Progenitor cell of endocrine pancreas (in vitro differentiated cells): ENCODE measurements at regions not wholly inside any gene's neighbourhood (a gene's known extent, or its start where the extent isn't known, plus 50 kb on each side); places are given as distances from the start of the nearest gene placed in this dataset.

Experiments used
- DNase-seq: peaks from one replicate; pipeline ENCODE4 v3.0.0; 2021; ENCODE audit warnings: low spot score; ENCODE audit not compliant: unreplicated experiment
- H3K27ac Mint-ChIP-seq: 2 replicates; pipeline ENCODE4 v1.8.0; 2021; ENCODE audit warnings: mild to moderate bottlenecking, moderate library complexity, mixed read lengths
- H3K27me3 Mint-ChIP-seq: 2 replicates; pipeline ENCODE4 v1.8.0; 2021; ENCODE audit warnings: mixed read lengths
- H3K36me3 Mint-ChIP-seq: 2 replicates; pipeline ENCODE4 v1.8.0; 2022; ENCODE audit warnings: mixed read lengths; ENCODE audit not compliant: insufficient read depth
- H3K4me1 Mint-ChIP-seq: 2 replicates; pipeline ENCODE4 v1.8.0; 2021; ENCODE audit warnings: low read depth, mixed read lengths
- H3K4me3 Mint-ChIP-seq: 2 replicates; pipeline ENCODE4 v1.8.0; 2021; ENCODE audit warnings: low read depth, mild to moderate bottlenecking, moderate library complexity, mixed read lengths
- H3K9me3 Mint-ChIP-seq: 2 replicates; pipeline ENCODE4 v1.8.0; 2021; ENCODE audit warnings: low read depth, mixed read lengths
- TF ChIP-seq, protein P1 (sequence below): fragments of 200-600 bp; sonication (generic); IDR thresholded peaks from one replicate; pipeline ENCODE4 v1.5.0; 2021; ENCODE audit warnings: antibody characterized with exemption, mild to moderate bottlenecking; ENCODE audit not compliant: unreplicated experiment

DNA sequence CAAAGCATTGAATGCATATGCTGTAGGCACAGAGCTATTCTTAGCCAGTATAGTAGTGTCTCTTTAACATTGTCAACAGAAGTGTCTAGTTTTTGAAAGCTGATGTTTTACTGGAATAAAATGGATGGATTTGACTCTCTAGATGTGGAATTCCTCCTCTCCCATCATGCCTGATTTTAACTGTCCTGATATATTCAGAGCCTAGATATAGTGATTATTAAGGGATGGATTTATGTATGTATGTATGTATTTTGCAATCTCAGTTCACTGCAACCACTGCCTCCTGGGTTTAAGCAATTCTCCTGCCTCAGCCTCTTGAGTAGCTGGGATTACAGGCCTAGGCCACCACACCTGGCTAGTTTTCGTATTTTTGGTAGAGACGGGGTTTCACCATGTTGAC, 144.8 kb upstream of the NAV3 start:
- Mint-ChIP-seq H3K4me3 (no peak overlapping the region), H3K27ac (no peak overlapping the region), H3K36me3 (no peaks in the 10 kb centered on the region), H3K9me3 (no peaks in the 10 kb centered on the region), H3K27me3 (no peaks in the 10 kb centered on the region), H3K4me1 (no peaks in the 10 kb centered on the region)
- TF ChIP-seq, protein P1, sequence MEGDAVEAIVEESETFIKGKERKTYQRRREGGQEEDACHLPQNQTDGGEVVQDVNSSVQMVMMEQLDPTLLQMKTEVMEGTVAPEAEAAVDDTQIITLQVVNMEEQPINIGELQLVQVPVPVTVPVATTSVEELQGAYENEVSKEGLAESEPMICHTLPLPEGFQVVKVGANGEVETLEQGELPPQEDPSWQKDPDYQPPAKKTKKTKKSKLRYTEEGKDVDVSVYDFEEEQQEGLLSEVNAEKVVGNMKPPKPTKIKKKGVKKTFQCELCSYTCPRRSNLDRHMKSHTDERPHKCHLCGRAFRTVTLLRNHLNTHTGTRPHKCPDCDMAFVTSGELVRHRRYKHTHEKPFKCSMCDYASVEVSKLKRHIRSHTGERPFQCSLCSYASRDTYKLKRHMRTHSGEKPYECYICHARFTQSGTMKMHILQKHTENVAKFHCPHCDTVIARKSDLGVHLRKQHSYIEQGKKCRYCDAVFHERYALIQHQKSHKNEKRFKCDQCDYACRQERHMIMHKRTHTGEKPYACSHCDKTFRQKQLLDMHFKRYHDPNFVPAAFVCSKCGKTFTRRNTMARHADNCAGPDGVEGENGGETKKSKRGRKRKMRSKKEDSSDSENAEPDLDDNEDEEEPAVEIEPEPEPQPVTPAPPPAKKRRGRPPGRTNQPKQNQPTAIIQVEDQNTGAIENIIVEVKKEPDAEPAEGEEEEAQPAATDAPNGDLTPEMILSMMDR: no peak
- no peak for DNase-seq

DNA sequence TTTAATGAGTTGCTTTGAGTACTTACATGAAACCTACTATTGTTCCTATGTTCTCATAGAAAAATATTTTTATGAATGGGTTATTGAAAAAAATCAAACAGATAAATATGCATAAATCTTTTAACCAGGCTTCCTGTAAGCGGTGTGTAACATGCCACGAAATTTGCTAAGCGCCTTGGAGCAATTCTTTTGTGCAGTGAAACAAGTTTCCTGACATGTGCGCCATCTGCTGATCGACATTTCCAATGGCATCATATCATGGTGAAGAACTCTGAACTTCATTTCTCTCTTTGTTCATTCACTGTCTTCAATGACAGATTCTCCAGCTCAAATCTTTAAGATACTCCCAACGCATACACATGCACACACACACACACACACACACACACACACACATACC, 145.6 kb upstream of the NAV3 start:
- TF ChIP-seq, protein P1: peak; percentile 73
- H3K27me3 Mint-ChIP-seq: no peaks in the 10 kb centered on the region
- DNase-seq: peak; percentile 37
- no peaks in the 10 kb centered on the region for H3K4me1 Mint-ChIP-seq
- H3K4me3 Mint-ChIP-seq: no peak overlapping the region
- H3K36me3 Mint-ChIP-seq: no peaks in the 10 kb centered on the region
- peak overlapping the region; percentile 62 for H3K27ac Mint-ChIP-seq
- no peaks in the 10 kb centered on the region for H3K9me3 Mint-ChIP-seq

DNA sequence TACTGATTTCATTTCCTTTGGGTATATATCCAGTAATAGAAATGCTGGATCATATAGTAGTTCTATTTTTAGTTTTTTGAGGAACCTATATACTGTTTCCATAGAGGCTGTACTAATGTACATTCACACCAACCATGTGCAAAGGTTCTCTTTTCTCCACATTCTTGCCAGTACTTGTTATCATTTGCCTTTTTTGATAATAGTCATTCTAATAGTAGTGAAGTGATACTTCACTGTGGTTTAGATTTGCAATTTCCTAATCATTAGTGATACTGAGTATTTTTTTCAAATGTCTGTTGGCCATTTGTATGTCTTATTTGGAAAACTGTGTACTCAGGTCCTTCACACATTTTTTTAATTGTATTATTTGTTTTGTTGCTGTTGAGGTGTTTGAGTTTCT, 148.2 kb upstream of the NAV3 start:
- Mint-ChIP-seq H3K4me3 (no peak overlapping the region), H3K36me3 (no peaks in the 10 kb centered on the region), H3K9me3 (no peaks in the 10 kb centered on the region), H3K27ac (no peak overlapping the region), H3K4me1 (no peaks in the 10 kb centered on the region), H3K27me3 (no peaks in the 10 kb centered on the region)
- no peak for DNase-seq
- TF ChIP-seq, protein P1: no peak

DNA sequence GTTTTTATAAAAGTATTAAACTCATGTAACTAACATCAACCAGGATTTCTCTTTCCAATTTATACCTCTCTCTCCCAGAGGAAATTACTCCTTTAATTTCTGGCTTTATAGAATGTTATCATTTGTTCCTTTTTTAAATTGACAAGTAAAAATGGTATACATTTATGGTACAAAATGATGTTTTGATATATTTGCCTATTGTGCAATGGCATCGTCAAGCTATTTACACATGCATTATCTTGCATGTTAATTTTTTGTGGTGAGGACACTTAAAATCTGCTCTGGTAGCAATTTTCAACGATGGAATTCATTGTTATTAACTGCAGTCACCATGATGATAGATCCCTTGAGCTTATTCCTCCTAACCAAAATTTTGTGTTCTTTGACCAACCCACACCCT, 149.0 kb upstream of the NAV3 start:
- Mint-ChIP-seq H3K4me3 (no peak overlapping the region), H3K36me3 (no peaks in the 10 kb centered on the region)

DNA sequence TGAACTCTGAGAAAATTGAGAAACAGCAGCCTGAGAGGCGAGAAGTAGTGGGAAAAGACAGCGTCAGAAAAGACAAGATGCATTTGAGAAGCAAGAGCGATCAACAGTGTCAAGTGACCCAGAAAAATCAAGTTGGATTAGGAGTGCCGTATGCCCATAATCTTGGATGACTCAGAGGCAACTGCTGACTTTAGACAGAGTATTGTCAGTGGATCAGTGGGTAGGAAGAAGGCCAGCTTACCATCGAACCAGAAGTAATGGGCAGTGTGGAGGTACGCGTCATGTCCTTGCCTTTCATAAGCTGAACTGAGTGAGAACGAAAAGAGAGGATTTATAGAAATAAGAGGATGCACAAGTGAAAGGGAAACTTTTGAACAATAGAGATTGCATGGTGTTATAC, 151.0 kb upstream of the NAV3 start:
- TF ChIP-seq, protein P1: no peak
- no peak for DNase-seq
- Mint-ChIP-seq H3K9me3 (no peaks in the 10 kb centered on the region), H3K27ac (no peak overlapping the region), H3K27me3 (no peaks in the 10 kb centered on the region), H3K4me3 (no peak overlapping the region), H3K4me1 (no peaks in the 10 kb centered on the region), H3K36me3 (no peaks in the 10 kb centered on the region)

More for the DNA sequence above, 149.0 kb upstream of the NAV3 start:
- no peaks in the 10 kb centered on the region for H3K4me1 Mint-ChIP-seq
- TF ChIP-seq, protein P1: no peak
- H3K27me3 Mint-ChIP-seq: no peaks in the 10 kb centered on the region
- no peak overlapping the region for H3K27ac Mint-ChIP-seq
- no peak for DNase-seq
- H3K9me3 Mint-ChIP-seq: no peaks in the 10 kb centered on the region

DNA sequence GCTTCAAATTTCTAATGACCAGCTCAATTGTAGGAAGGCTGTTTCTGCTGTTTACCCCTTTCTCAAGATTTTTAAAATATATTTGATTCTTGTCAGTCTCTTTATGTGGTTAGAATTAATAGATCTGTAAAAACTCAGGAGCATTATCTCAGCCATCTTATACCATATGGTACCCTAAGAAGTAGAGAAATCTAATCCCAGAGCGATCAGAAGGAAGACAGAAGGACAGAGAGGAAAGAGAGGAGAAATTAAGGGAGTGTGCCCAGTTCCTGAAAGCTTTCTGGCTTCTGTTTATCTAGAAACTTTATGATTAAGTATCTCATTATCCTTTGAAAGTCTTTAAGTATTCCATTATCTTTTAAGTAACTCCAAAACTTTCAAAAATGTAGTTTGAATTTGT, 152.1 kb upstream of the NAV3 start:
- no peaks in the 10 kb centered on the region for H3K27me3 Mint-ChIP-seq
- DNase-seq: no peak
- H3K27ac Mint-ChIP-seq: no peak overlapping the region
- TF ChIP-seq, protein P1: no peak
- H3K9me3 Mint-ChIP-seq: no peaks in the 10 kb centered on the region
- no peaks in the 10 kb centered on the region for H3K36me3 Mint-ChIP-seq
- H3K4me1 Mint-ChIP-seq: no peaks in the 10 kb centered on the region
- H3K4me3 Mint-ChIP-seq: no peak overlapping the region
